Endothelial cell of umbilical vein (primary cell): ENCODE measurements at regions not wholly inside any gene's neighbourhood (a gene's known extent, or its start where the extent isn't known, plus 50 kb on each side); places are given as distances from the start of the nearest gene placed in this dataset.
"Not testable (repeated sequence)": the region's sequence is repeated elsewhere in the genome, so short reads cannot be mapped to it uniquely, and the experiment has no call there.

Experiments used
- BruUV-seq: library from RNA; stranded (reverse); fragments of 400-500 nt; replicated peaks from 2 replicates; lab custom pipeline; 2021; lab: Mats Ljungman, UMichigan
- CTCF ChIA-PET: fragments of 300-600, 350-600 bp; sonication (Branson Sonifier 250); formaldehyde crosslinking; loops from one replicate; lab custom pipeline; 2021; ENCODE audit warnings: antibody characterized with exemption, inconsistent platforms; lab: Charles Lee
- POLR2A ChIA-PET: fragments of 300-600, 350-600 bp; sonication (Branson Sonifier 250); formaldehyde crosslinking; loops from one replicate; lab custom pipeline; 2021; ENCODE audit warnings: antibody characterized with exemption, inconsistent platforms; lab: Charles Lee
- DNase-seq: peaks from one replicate; pipeline ENCODE4 v3.0.0-alpha.2; 2011; ENCODE audit warnings: low read depth, low spot score
- FAIRE-seq: peaks from 2 replicates; lab custom pipeline; 2011; peaks lifted over from hg19 to GRCh38; lab: Jason Lieb, UNC
- H2AFZ ChIP-seq: 2 replicates; pipeline ENCODE4 v1.6.0; 2012; ENCODE audit warnings: low read depth, low read length, control low read depth, inconsistent platforms
- H3K27ac ChIP-seq: 2 replicates; pipeline ENCODE4 v1.5.1; 2011; ENCODE audit warnings: low read depth, mild to moderate bottlenecking, control low read depth, low read length, moderate library complexity; ENCODE audit not compliant: insufficient read depth
- H3K27me3 ChIP-seq, 2 experiments: 2 replicates each; pipeline versions ENCODE4 v1.6.0 to v1.6.1; 2011; ENCODE audit warnings: low read length in 2 of 2, mixed read lengths in 1 of 2; ENCODE audit not compliant: control insufficient read depth in 2 of 2, insufficient read depth in 2 of 2
- H3K36me3 ChIP-seq, 2 experiments: 2 replicates in 1 of 2; 3 replicates in 1 of 2; pipeline ENCODE4 v1.5.1; 2011; ENCODE audit warnings: low read length in 2 of 2, mild to moderate bottlenecking in 1 of 2, moderate library complexity in 1 of 2; ENCODE audit not compliant: control insufficient read depth in 2 of 2, insufficient read depth in 2 of 2; ENCODE audit errors: extremely low read depth in 1 of 2
- H3K4me1 ChIP-seq: 3 replicates; pipeline ENCODE4 v1.5.1; 2011; ENCODE audit warnings: mild to moderate bottlenecking, low read length; ENCODE audit not compliant: control insufficient read depth, insufficient read depth; ENCODE audit errors: extremely low read depth
- H3K4me2 ChIP-seq: 2 replicates; pipeline ENCODE4 v1.6.1; 2011; ENCODE audit warnings: low read length, control low read depth, mixed read lengths; ENCODE audit not compliant: insufficient read depth
- H3K4me3 ChIP-seq, 3 experiments: fragments of 200-600 bp in 1 of 3; sonication (generic), shearing (Covaris generic) in 1 of 3; replicated peaks in 1 of 3; 2 replicates each; pipeline ENCODE4 v1.5.1; 2011 to 2016; ENCODE audit warnings: control low read depth in 3 of 3, low read length in 3 of 3, mild to moderate bottlenecking in 2 of 3, inconsistent platforms in 1 of 3, low read depth in 1 of 3, moderate library complexity in 1 of 3; ENCODE audit not compliant: insufficient read depth in 1 of 3
- H3K79me2 ChIP-seq: 2 replicates; pipeline ENCODE4 v1.6.0; 2012; ENCODE audit warnings: low read length, inconsistent platforms; ENCODE audit not compliant: control insufficient read depth, insufficient read depth
- H3K9ac ChIP-seq: replicated peaks from 2 replicates; pipeline ENCODE3; 2011; ENCODE audit warnings: low read length, control low read depth; ENCODE audit not compliant: insufficient read depth; ENCODE audit errors: extremely low read depth
- H3K9me1 ChIP-seq: replicated peaks from 3 replicates; pipeline ENCODE4 v1.6.0; 2011; ENCODE audit warnings: mild to moderate bottlenecking, low read length; ENCODE audit not compliant: control insufficient read depth, insufficient read depth; ENCODE audit errors: extremely low read depth
- H3K9me3 ChIP-seq: replicated peaks from 2 replicates; pipeline ENCODE4 v1.5.1; 2012; ENCODE audit warnings: low read length, inconsistent platforms; ENCODE audit not compliant: control insufficient read depth, insufficient read depth
- H4K20me1 ChIP-seq: replicated peaks from 2 replicates; pipeline ENCODE3; 2011; ENCODE audit warnings: mild to moderate bottlenecking, low read length; ENCODE audit not compliant: control insufficient read depth, insufficient read depth; ENCODE audit errors: extremely low read depth
- CTCF ChIP-seq, 2 donors: IDR thresholded peaks; 1 replicate in 1 of 2; 2 replicates in 1 of 2; pipeline ENCODE4 v1.5.1; 2011; ENCODE audit warnings: low read length in 2 of 2, mild to moderate bottlenecking in 2 of 2, moderate library complexity in 2 of 2, control low read depth in 1 of 2, inconsistent platforms in 1 of 2, low read depth in 1 of 2; ENCODE audit not compliant: insufficient read depth in 1 of 2; ENCODE audit errors: extremely low read depth in 1 of 2
- EZH2 ChIP-seq: IDR thresholded peaks from 2 replicates; pipeline ENCODE4 v1.6.1; 2012; ENCODE audit warnings: borderline replicate concordance, low read depth, mild to moderate bottlenecking, moderate library complexity, low read length, inconsistent platforms; ENCODE audit not compliant: severe bottlenecking
- FOS ChIP-seq: IDR thresholded peaks from 2 replicates; pipeline ENCODE4 v1.6.1; 2011; ENCODE audit warnings: mild to moderate bottlenecking, low read length, moderate library complexity, borderline replicate concordance; ENCODE audit not compliant: insufficient read depth
- GATA2 ChIP-seq: IDR thresholded peaks from 2 replicates; pipeline ENCODE4 v1.7.0; 2011; ENCODE audit warnings: low read depth, mild to moderate bottlenecking, moderate library complexity, mixed read lengths, low read length; ENCODE audit not compliant: insufficient read length, insufficient read depth
- JUN ChIP-seq: IDR thresholded peaks from 2 replicates; pipeline ENCODE4 v1.6.1; 2011; ENCODE audit warnings: borderline replicate concordance, low read depth; ENCODE audit not compliant: insufficient read length, insufficient read depth
- MAX ChIP-seq: IDR thresholded peaks from 2 replicates; pipeline ENCODE4 v1.6.1; 2011; ENCODE audit not compliant: insufficient read depth, insufficient read length
- MYC ChIP-seq: IDR thresholded peaks from one replicate; pipeline ENCODE4 v1.6.1; 2011; ENCODE audit warnings: mild to moderate bottlenecking, low read depth, low read length
- POLR2A ChIP-seq: IDR thresholded peaks from 2 replicates; pipeline ENCODE4 v1.6.1; 2012; ENCODE audit warnings: low read depth, mild to moderate bottlenecking, control low read depth, low read length
- POLR2AphosphoS5 ChIP-seq: IDR thresholded peaks from 2 replicates; pipeline ENCODE4 v1.6.1; 2012; ENCODE audit warnings: low read depth, mild to moderate bottlenecking, control low read depth, low read length, moderate library complexity; ENCODE audit not compliant: insufficient read depth
- dilution Hi-C: fragments of 300-500 bp; cut with MboI; formaldehyde crosslinking; loops from one replicate; pipeline ENCODE4 v1.15.0; 2019; ENCODE audit warnings: low sequenced_read_pairs; ENCODE audit not compliant: extremely low pct_ligation_motif_present
- intact Hi-C: fragments of 100-400 bp; cut with micrococcal nuclease; formaldehyde crosslinking; loops from one replicate; pipeline ENCODE4 v1.10.0; 2022

GRCh38 chr13:87976650-87977049, 305.5 kb downstream of the SLITRK5 start:
- H3K79me2 ChIP-seq, H3K27ac ChIP-seq, H3K9ac ChIP-seq, H3K36me3 ChIP-seq, intact Hi-C loops, H3K9me1 ChIP-seq, CTCF ChIA-PET, H3K9me3 ChIP-seq, DNase-seq, FAIRE-seq, dilution Hi-C loops, H3K27me3 ChIP-seq, H3K4me1 ChIP-seq, H2AFZ ChIP-seq, H4K20me1 ChIP-seq, H3K4me2 ChIP-seq, H3K4me3 ChIP-seq, BruUV-seq, POLR2A ChIA-PET: not testable (repeated sequence)

GRCh38 chr13:87981416-87981815, 310.2 kb downstream of the SLITRK5 start:
- Histone ChIP-seq H3K4me3 (no peak overlapping the region), H3K9me3 (no peaks in the 10 kb centered on the region), H3K79me2 (no peaks in the 10 kb centered on the region), H3K27me3 (no peaks in the 10 kb centered on the region), H3K4me1 (no peaks in the 10 kb centered on the region), H3K4me2 (no peak overlapping the region), H3K27ac (no peak overlapping the region), H3K9ac (no peak overlapping the region), H3K36me3 (no peaks in the 10 kb centered on the region), H2AFZ (no peak overlapping the region), H3K9me1 (no peaks in the 10 kb centered on the region), H4K20me1 (no peaks in the 10 kb centered on the region)
- BruUV-seq: no TSS peak
- ChIA-PET CTCF (no interaction called here), POLR2A (no interaction called here)
- intact Hi-C loops (no loop called here), dilution Hi-C loops (no loop called here)
- no peak for TF ChIP-seq POLR2AphosphoS5
- TF ChIP-seq MAX: no peak
- no peak for TF ChIP-seq GATA2
- no peak for TF ChIP-seq EZH2
- TF ChIP-seq MYC: no peak
- no peak for TF ChIP-seq CTCF (IDR thresholded peaks at IDR 0.05; ENCODE audit: extremely low read depth in 1 of 2, insufficient read depth in 1 of 2, low read depth in 1 of 2, low read length in 2 of 2)
- TF ChIP-seq FOS: no peak
- TF ChIP-seq POLR2A: no peak
- TF ChIP-seq JUN: no peak
- no peak for DNase-seq
- no peak for FAIRE-seq
